ENCODE measurements at regions not wholly inside any gene's neighbourhood (a gene's known extent, or its start where the extent isn't known, plus 50 kb on each side); places are given as distances from the start of the nearest gene placed in this dataset.
"Not testable (repeated sequence)": the region's sequence is repeated elsewhere in the genome, so short reads cannot be mapped to it uniquely, and the experiment has no call there.

- DNase-seq (ENCODE audit: low read depth): not testable (repeated sequence)
Observed at GRCh38 chr1:149361310-149361709, 113.5 kb upstream of the NBPF19 start.

GRCh38 chr1:149364188-149364981 is 110.5 kb upstream of the NBPF19 start:
- not testable (repeated sequence) for DNase-seq (ENCODE audit: low read depth)

- not testable (repeated sequence) for DNase-seq (ENCODE audit: low read depth)
Observed at GRCh38 chr1:149366402-149366801, 108.4 kb upstream of the NBPF19 start.

GRCh38 chr1:149367472-149368044 is 107.3 kb upstream of the NBPF19 start:
- not testable (repeated sequence) for DNase-seq (ENCODE audit: low read depth)

- not testable (repeated sequence) for DNase-seq (ENCODE audit: low read depth)
Observed at GRCh38 chr1:149368337-149368736, 106.5 kb upstream of the NBPF19 start.

- not testable (repeated sequence) for DNase-seq (ENCODE audit: low read depth)
Observed at GRCh38 chr1:149369081-149369480, 105.8 kb upstream of the NBPF19 start.

- not testable (repeated sequence) for DNase-seq (ENCODE audit: low read depth)
Observed at GRCh38 chr1:149371955-149372354, 102.9 kb upstream of the NBPF19 start.

- not testable (repeated sequence) for DNase-seq (ENCODE audit: low read depth)
Observed at GRCh38 chr1:149378462-149378861, 96.4 kb upstream of the NBPF19 start.

- peak; percentile 46 for DNase-seq (ENCODE audit: low read depth)
Observed at GRCh38 chr1:149390173-149390926, 84.5 kb upstream of the NBPF19 start.

GRCh38 chr1:149390931-149391330 is 83.9 kb upstream of the NBPF19 start:
- not testable (repeated sequence) for DNase-seq (ENCODE audit: low read depth)

GRCh38 chr1:149395802-149396201 is 79.0 kb upstream of the NBPF19 start:
- peak; percentile 28 for DNase-seq (ENCODE audit: low read depth)

- not testable (repeated sequence) for DNase-seq (ENCODE audit: low read depth)
Observed at GRCh38 chr1:149398527-149398926, 76.3 kb upstream of the NBPF19 start.

GRCh38 chr1:149408404-149408803 is 66.4 kb upstream of the NBPF19 start:
- DNase-seq (ENCODE audit: low read depth): not testable (repeated sequence)

- DNase-seq (ENCODE audit: low read depth): not testable (repeated sequence)
Observed at GRCh38 chr1:149415373-149415772, 59.5 kb upstream of the NBPF19 start.

- not testable (repeated sequence) for DNase-seq (ENCODE audit: low read depth)
Observed at GRCh38 chr1:149418782-149419181, 56.1 kb upstream of the NBPF19 start.

- not testable (repeated sequence) for DNase-seq (ENCODE audit: low read depth)
Observed at GRCh38 chr1:149423122-149423521, 51.7 kb upstream of the NBPF19 start.

All from activated T-cell treated with anti-CD3 and anti-CD28 coated beads for 48 hours (primary cell).